ENCODE measurements at regions not wholly inside any gene's neighbourhood (a gene's known extent, or its start where the extent isn't known, plus 50 kb on each side); places are given as distances from the start of the nearest gene placed in this dataset.

DNA sequence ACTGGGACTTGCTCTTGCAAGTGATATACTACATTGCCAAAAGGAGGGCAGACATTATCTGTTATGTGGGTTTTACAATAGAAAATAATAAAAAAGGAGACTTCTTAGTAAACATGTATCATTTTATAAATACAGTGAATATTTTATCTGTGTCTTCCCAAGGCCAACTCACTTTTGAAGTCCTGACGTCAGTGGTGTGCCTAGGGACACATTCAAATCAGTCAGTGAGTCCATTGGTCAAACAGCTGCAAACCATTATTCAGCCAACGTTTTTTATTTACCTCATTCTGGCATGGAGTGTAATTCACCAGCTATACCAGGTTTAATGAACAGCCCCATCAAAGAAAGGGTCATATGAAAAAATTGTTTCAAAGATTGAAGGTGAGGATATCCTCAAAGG is 263.7 kb downstream of the IPMK start:
- Histone ChIP-seq H3K79me2 (ENCODE audit: insufficient read depth) (no peaks in the 10 kb centered on the region), H3K27ac (ENCODE audit: low read depth in 2 of 2, low read length in 1 of 2) (no peak overlapping the region), H3F3A (replicated peaks; ENCODE audit: insufficient read depth) (no peaks in the 10 kb centered on the region), H3K9me3 (no peaks in the 10 kb centered on the region), H4K20me1 (ENCODE audit: insufficient read depth) (no peaks in the 10 kb centered on the region), H3K4me1 (ENCODE audit: control insufficient read depth in 1 of 2, insufficient read depth in 2 of 2, low read depth in 1 of 2, low read length in 1 of 2) (no peaks in the 10 kb centered on the region), H3K4me2 (no peak overlapping the region), H3K4me3 (ENCODE audit: low read depth in 2 of 2, low read length in 1 of 2) (no peak overlapping the region), H3K36me3 (replicated peaks in 1 of 2; ENCODE audit: control insufficient read depth in 1 of 2, insufficient read depth in 2 of 2, low read length in 1 of 2) (no peaks in the 10 kb centered on the region), H3K9ac (no peak overlapping the region), H2AFZ (ENCODE audit: low read depth) (no peak overlapping the region), H3K27me3 (ENCODE audit: insufficient read depth) (no peaks in the 10 kb centered on the region), H3K9me2 (peaks cover 5% of the 10 kb centered on the region; the same call in 1 of the 2 replicates)
- TF ChIP-seq MEF2A (IDR thresholded peaks at IDR 0.05; ENCODE audit: borderline replicate concordance, low read depth) = no peak
- DNase-seq = no peak
- ChIA-PET POLR2A (no interaction called here), CTCF (interaction anchor here (0.7 kb wide), 1 partner anchor 389 kb away, joined by 3 read pairs; no protein-coding TSS in a partner anchor)
- WGBS (ENCODE audit: low lambda C conversion rate) = 37% methylated on average over 2 of the region's 2 CpGs

DNA sequence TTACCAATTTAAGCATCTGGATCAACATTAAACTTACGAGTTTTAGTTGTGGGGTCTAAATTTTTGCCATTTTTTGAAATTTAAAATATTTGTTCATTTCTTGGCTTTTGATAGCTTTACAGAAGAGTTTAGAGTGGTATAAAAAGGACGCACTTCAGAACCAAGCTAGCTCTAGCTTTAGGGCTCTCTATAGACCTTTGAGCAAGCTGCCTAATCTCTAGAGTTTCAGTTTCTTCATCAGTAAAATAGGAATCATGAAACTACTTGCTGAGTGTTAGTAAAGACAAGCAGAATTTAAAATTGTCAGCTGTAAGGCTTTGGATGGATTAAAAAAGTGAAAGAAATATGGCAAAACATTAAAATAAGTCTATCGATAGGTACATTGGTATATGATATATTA is 266.5 kb downstream of the IPMK start:
- H3K36me3 ChIP-seq (replicated peaks in 1 of 2; ENCODE audit: control insufficient read depth in 1 of 2, insufficient read depth in 2 of 2, low read length in 1 of 2) = no peaks in the 10 kb centered on the region
- WGBS (ENCODE audit: low lambda C conversion rate) = 75% methylated on average over 3 of the region's 3 CpGs
- H3F3A ChIP-seq (replicated peaks; ENCODE audit: insufficient read depth) = no peaks in the 10 kb centered on the region
- no peaks in the 10 kb centered on the region for H4K20me1 ChIP-seq (ENCODE audit: insufficient read depth)
- no peak overlapping the region for H2AFZ ChIP-seq (ENCODE audit: low read depth)
- ChIA-PET CTCF (interaction anchor here (0.9 kb wide), 1 partner anchor 152 kb away, joined by 3 read pairs; no protein-coding TSS in a partner anchor), POLR2A (no interaction called here)
- no peak overlapping the region for H3K27ac ChIP-seq (ENCODE audit: low read depth in 2 of 2, low read length in 1 of 2)
- no peak overlapping the region for H3K4me2 ChIP-seq
- H3K4me1 ChIP-seq (ENCODE audit: control insufficient read depth in 1 of 2, insufficient read depth in 2 of 2, low read depth in 1 of 2, low read length in 1 of 2) = no peaks in the 10 kb centered on the region
- TF ChIP-seq, protein P1, sequence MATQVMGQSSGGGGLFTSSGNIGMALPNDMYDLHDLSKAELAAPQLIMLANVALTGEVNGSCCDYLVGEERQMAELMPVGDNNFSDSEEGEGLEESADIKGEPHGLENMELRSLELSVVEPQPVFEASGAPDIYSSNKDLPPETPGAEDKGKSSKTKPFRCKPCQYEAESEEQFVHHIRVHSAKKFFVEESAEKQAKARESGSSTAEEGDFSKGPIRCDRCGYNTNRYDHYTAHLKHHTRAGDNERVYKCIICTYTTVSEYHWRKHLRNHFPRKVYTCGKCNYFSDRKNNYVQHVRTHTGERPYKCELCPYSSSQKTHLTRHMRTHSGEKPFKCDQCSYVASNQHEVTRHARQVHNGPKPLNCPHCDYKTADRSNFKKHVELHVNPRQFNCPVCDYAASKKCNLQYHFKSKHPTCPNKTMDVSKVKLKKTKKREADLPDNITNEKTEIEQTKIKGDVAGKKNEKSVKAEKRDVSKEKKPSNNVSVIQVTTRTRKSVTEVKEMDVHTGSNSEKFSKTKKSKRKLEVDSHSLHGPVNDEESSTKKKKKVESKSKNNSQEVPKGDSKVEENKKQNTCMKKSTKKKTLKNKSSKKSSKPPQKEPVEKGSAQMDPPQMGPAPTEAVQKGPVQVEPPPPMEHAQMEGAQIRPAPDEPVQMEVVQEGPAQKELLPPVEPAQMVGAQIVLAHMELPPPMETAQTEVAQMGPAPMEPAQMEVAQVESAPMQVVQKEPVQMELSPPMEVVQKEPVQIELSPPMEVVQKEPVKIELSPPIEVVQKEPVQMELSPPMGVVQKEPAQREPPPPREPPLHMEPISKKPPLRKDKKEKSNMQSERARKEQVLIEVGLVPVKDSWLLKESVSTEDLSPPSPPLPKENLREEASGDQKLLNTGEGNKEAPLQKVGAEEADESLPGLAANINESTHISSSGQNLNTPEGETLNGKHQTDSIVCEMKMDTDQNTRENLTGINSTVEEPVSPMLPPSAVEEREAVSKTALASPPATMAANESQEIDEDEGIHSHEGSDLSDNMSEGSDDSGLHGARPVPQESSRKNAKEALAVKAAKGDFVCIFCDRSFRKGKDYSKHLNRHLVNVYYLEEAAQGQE (IDR thresholded peaks at IDR 0.05; ENCODE audit: low read depth, low read length) = no peak
- H3K27me3 ChIP-seq (ENCODE audit: insufficient read depth) = no peaks in the 10 kb centered on the region
- no peak overlapping the region for H3K4me3 ChIP-seq (ENCODE audit: low read depth in 2 of 2, low read length in 1 of 2)
- no peaks in the 10 kb centered on the region for H3K9me3 ChIP-seq
- H3K9me2 ChIP-seq = peaks cover 6% of the 10 kb centered on the region; the same call in 1 of the 2 replicates
- no peak for DNase-seq
- H3K79me2 ChIP-seq (ENCODE audit: insufficient read depth) = no peaks in the 10 kb centered on the region
- no peak overlapping the region for H3K9ac ChIP-seq

DNA sequence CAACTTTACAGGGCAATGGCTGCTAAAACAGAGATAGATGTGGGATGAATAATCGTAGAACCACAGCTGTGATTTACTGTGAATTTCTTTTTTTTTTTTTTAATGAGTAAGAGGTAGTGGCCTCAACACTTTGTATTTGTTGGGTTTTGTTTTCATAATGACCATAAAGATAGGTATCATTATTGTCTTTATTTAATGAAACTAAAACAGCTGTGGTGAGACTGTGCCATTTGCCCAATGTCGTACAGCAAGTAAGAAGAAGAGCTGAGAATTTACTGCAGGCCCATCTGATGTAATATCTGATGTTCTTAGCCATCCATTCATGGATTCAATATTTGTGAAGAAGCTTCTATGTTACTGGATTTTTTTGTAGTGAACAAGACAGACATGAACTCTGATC is 271.2 kb downstream of the IPMK start:
- peaks cover 0 to 5% of the 10 kb centered on the region in 2 experiments; a peak in 3 of 4 replicates for H3K4me1 ChIP-seq (ENCODE audit: control insufficient read depth in 1 of 2, insufficient read depth in 2 of 2, low read depth in 1 of 2, low read length in 1 of 2)
- ChIA-PET POLR2A (no interaction called here), CTCF (no interaction called here)
- no peaks in the 10 kb centered on the region for H4K20me1 ChIP-seq (ENCODE audit: insufficient read depth)
- H3K9me2 ChIP-seq = peaks cover 6% of the 10 kb centered on the region; the same call in 1 of the 2 replicates
- no peak overlapping the region for H3K4me3 ChIP-seq (ENCODE audit: low read depth in 2 of 2, low read length in 1 of 2)
- no peak for DNase-seq
- H3K79me2 ChIP-seq (ENCODE audit: insufficient read depth) = no peaks in the 10 kb centered on the region
- no peak overlapping the region for H2AFZ ChIP-seq (ENCODE audit: low read depth)
- H3F3A ChIP-seq (replicated peaks; ENCODE audit: insufficient read depth) = peaks cover 4% of the 10 kb centered on the region
- H3K4me2 ChIP-seq = no peak overlapping the region
- no peaks in the 10 kb centered on the region for H3K9me3 ChIP-seq
- H3K9ac ChIP-seq = no peak overlapping the region
- H3K36me3 ChIP-seq (replicated peaks in 1 of 2; ENCODE audit: control insufficient read depth in 1 of 2, insufficient read depth in 2 of 2, low read length in 1 of 2) = no peaks in the 10 kb centered on the region
- H3K27me3 ChIP-seq (ENCODE audit: insufficient read depth) = no peaks in the 10 kb centered on the region
- H3K27ac ChIP-seq (ENCODE audit: low read depth in 2 of 2, low read length in 1 of 2) = no peak overlapping the region
- TF ChIP-seq YY1 (IDR thresholded peaks at IDR 0.05; ENCODE audit: low read depth) (no peak), MXI1 (IDR thresholded peaks at IDR 0.05; ENCODE audit: low read depth, low read length) (no peak), MEF2A (IDR thresholded peaks at IDR 0.05; ENCODE audit: borderline replicate concordance, low read depth) (no peak), JUND (IDR thresholded peaks at IDR 0.05) (no peak), FOXM1 (IDR thresholded peaks at IDR 0.05; ENCODE audit: low read depth) (no peak), TCF12 (IDR thresholded peaks at IDR 0.05) (no peak), FOXJ3 (CRISPR knock-in tag; IDR thresholded peaks at IDR 0.05) (no peak), GABPA (IDR thresholded peaks at IDR 0.05; ENCODE audit: low read depth) (no peak)
- TF ChIP-seq, protein P2, sequence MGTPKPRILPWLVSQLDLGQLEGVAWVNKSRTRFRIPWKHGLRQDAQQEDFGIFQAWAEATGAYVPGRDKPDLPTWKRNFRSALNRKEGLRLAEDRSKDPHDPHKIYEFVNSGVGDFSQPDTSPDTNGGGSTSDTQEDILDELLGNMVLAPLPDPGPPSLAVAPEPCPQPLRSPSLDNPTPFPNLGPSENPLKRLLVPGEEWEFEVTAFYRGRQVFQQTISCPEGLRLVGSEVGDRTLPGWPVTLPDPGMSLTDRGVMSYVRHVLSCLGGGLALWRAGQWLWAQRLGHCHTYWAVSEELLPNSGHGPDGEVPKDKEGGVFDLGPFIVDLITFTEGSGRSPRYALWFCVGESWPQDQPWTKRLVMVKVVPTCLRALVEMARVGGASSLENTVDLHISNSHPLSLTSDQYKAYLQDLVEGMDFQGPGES (IDR thresholded peaks at IDR 0.05; ENCODE audit: low read depth, low read length) = no peak
- TF ChIP-seq, protein P3, sequence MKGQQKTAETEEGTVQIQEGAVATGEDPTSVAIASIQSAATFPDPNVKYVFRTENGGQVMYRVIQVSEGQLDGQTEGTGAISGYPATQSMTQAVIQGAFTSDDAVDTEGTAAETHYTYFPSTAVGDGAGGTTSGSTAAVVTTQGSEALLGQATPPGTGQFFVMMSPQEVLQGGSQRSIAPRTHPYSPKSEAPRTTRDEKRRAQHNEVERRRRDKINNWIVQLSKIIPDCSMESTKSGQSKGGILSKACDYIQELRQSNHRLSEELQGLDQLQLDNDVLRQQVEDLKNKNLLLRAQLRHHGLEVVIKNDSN (IDR thresholded peaks at IDR 0.05; ENCODE audit: borderline replicate concordance, low read depth) = no peak
- WGBS (ENCODE audit: low lambda C conversion rate) = 54% methylated on average over 2 of the region's 2 CpGs
